Esophagus squamous epithelium (tissue), 5 donors: ENCODE measurements at regions not wholly inside any gene's neighbourhood (a gene's known extent, or its start where the extent isn't known, plus 50 kb on each side); places are given as distances from the start of the nearest gene placed in this dataset.

ENCODE experiments used
- DNase-seq: peaks from one replicate; lab custom pipeline; 2025; lab: John Stamatoyannopoulos, UW
- H3K27ac ChIP-seq, 4 donors: fragments of 200-600 bp; sonication (generic); one replicate each; pipeline ENCODE4 v1.5.1; 2016 to 2019; ENCODE audit warnings: mild to moderate bottlenecking in 1 of 4
- H3K27me3 ChIP-seq, 4 donors: fragments of 200-600 bp; sonication (generic); 1 replicate in 3 of 4; 2 replicates in 1 of 4; pipeline versions ENCODE4 v1.5.1 to v1.6.0; 2017 to 2021; ENCODE audit warnings: antibody characterized with exemption in 1 of 4
- H3K36me3 ChIP-seq, 3 donors: fragments of 200-600 bp; sonication (generic); one replicate each; pipeline ENCODE4 v1.5.1; 2016 to 2019
- H3K4me1 ChIP-seq, 3 donors: fragments of 200-600 bp; sonication (generic); one replicate each; pipeline ENCODE4 v1.5.1; 2017 to 2019
- H3K4me3 ChIP-seq, 4 donors: fragments of 200-600 bp; sonication (generic); 1 replicate in 3 of 4; 2 replicates in 1 of 4; pipeline ENCODE4 v1.5.1; 2016 to 2019; ENCODE audit warnings: mild to moderate bottlenecking in 2 of 4, moderate library complexity in 1 of 4
- H3K9me3 ChIP-seq, 3 donors: fragments of 200-600 bp; sonication (generic); one replicate each; pipeline ENCODE4 v1.5.1; 2016 to 2019
- POLR2A ChIP-seq, 4 donors: fragments of 450-650 bp; IDR thresholded peaks; one replicate each; pipeline ENCODE4 v1.6.1; 2017; ENCODE audit warnings: antibody characterized with exemption in 4 of 4, mild to moderate bottlenecking in 4 of 4, moderate library complexity in 3 of 4
- WGBS, 2 donors: methylation state at CpG; one replicate each; pipeline ENCODE4 v1.1.5; 2018; 5-methylcytosine and 5-hydroxymethylcytosine counted together
- intact Hi-C: fragments of 100-400 bp; cut with DNase I; formaldehyde crosslinking; loops from one replicate; pipeline ENCODE4 v1.15.0; 2022
- TF ChIP-seq, protein P1 (sequence below), 6 experiments: fragments of 450-650 bp in 4 of 6; fragments of 200-600 bp in 2 of 6; sonication (generic) in 2 of 6; IDR thresholded peaks; one replicate each; pipeline ENCODE4 v1.5.1; 2016 to 2019; ENCODE audit warnings: antibody characterized with exemption in 6 of 6, mild to moderate bottlenecking in 4 of 6, moderate library complexity in 4 of 6
- donor health status: DM: yes; HTN: yes; CAD: no.

GRCh38 chr4:83699358-83699757, 163.4 kb downstream of the GPAT3 start:
- 68 to 71% methylated on average over 1 of the region's 1 CpG for WGBS, 2 donors
- TF ChIP-seq, protein P1, sequence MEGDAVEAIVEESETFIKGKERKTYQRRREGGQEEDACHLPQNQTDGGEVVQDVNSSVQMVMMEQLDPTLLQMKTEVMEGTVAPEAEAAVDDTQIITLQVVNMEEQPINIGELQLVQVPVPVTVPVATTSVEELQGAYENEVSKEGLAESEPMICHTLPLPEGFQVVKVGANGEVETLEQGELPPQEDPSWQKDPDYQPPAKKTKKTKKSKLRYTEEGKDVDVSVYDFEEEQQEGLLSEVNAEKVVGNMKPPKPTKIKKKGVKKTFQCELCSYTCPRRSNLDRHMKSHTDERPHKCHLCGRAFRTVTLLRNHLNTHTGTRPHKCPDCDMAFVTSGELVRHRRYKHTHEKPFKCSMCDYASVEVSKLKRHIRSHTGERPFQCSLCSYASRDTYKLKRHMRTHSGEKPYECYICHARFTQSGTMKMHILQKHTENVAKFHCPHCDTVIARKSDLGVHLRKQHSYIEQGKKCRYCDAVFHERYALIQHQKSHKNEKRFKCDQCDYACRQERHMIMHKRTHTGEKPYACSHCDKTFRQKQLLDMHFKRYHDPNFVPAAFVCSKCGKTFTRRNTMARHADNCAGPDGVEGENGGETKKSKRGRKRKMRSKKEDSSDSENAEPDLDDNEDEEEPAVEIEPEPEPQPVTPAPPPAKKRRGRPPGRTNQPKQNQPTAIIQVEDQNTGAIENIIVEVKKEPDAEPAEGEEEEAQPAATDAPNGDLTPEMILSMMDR (IDR thresholded peaks at IDR 0.05), result no peak
- intact Hi-C loops, result no loop called here
- Histone ChIP-seq H3K4me3 (no peak overlapping the region), H3K36me3 (no peaks in the 10 kb centered on the region), H3K4me1 (no peaks in the 10 kb centered on the region), H3K27ac (no peak overlapping the region), H3K9me3 (peaks cover 0 to 16% (median 5%) of the 10 kb centered on the region in 3 donors), H3K27me3 (no peaks in the 10 kb centered on the region)
- DNase-seq, result no peak

DNA sequence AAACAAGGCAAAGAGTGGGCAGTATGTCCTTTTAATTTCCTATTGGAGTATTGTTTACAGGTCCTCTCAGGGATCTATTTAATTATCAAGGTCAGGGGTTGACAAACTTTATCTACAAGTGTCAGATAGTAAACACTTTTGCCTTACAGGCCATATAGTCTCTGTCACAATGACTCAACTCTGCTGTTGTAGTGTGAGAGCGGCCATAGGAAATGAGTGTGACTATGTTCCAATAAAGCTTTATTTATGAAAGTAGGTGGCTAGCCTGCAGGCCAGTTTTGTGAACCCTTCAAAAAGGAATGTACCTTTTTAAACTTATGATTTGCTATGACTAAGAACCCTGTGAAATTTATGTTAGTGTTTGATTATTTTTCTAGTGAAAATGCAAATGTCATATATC, 156.1 kb downstream of the GPAT3 start:
- no peaks in the 10 kb centered on the region for H3K27me3 ChIP-seq
- no peak overlapping the region for H3K4me3 ChIP-seq
- no peaks in the 10 kb centered on the region for H3K9me3 ChIP-seq
- intact Hi-C loops, result no loop called here
- H3K27ac ChIP-seq, result no peak overlapping the region
- 67 to 88% methylated on average over 1 of the region's 1 CpG for WGBS, 2 donors
- TF ChIP-seq, protein P1 (IDR thresholded peaks at IDR 0.05), result no peak
- TF ChIP-seq POLR2A (IDR thresholded peaks at IDR 0.05), result no peak
- DNase-seq, result no peak
- H3K36me3 ChIP-seq, result no peaks in the 10 kb centered on the region
- no peaks in the 10 kb centered on the region for H3K4me1 ChIP-seq

GRCh38 chr4:83686166-83686565, 150.3 kb downstream of the GPAT3 start:
- WGBS, 2 donors, result 46 to 68% methylated on average over 2 of the region's 2 CpGs
- intact Hi-C loops, result no loop called here

GRCh38 chr4:83679692-83680091, 143.8 kb downstream of the GPAT3 start:
- Histone ChIP-seq H3K4me1 (no peaks in the 10 kb centered on the region), H3K36me3 (no peaks in the 10 kb centered on the region), H3K27me3 (peaks cover 0 to 8% (median 0%) of the 10 kb centered on the region in 4 donors), H3K27ac (no peak overlapping the region), H3K9me3 (no peaks in the 10 kb centered on the region), H3K4me3 (no peak overlapping the region)
- intact Hi-C loops, result no loop called here
- DNase-seq, result no peak
- TF ChIP-seq POLR2A (IDR thresholded peaks at IDR 0.05), result no peak
- TF ChIP-seq, protein P1 (IDR thresholded peaks at IDR 0.05), result no peak
- WGBS, 2 donors, result 67 to 72% methylated on average over 1 of the region's 1 CpG

More at GRCh38 chr4:83686166-83686565, 150.3 kb downstream of the GPAT3 start:
- H3K9me3 ChIP-seq, result no peaks in the 10 kb centered on the region
- no peak overlapping the region for H3K27ac ChIP-seq
- TF ChIP-seq, protein P1 (IDR thresholded peaks at IDR 0.05), result no peak
- no peak for TF ChIP-seq POLR2A (IDR thresholded peaks at IDR 0.05)
- H3K4me1 ChIP-seq, result no peaks in the 10 kb centered on the region
- no peaks in the 10 kb centered on the region for H3K27me3 ChIP-seq
- no peak for DNase-seq
- no peak overlapping the region for H3K4me3 ChIP-seq
- H3K36me3 ChIP-seq, result no peaks in the 10 kb centered on the region

GRCh38 chr4:83679254-83679653, 143.3 kb downstream of the GPAT3 start:
- peaks cover 0 to 8% (median 0%) of the 10 kb centered on the region in 4 donors for H3K27me3 ChIP-seq

More at GRCh38 chr4:83679254-83679653, 143.3 kb downstream of the GPAT3 start:
- no peak overlapping the region for H3K4me3 ChIP-seq
- no peak overlapping the region for H3K27ac ChIP-seq
- H3K36me3 ChIP-seq, result no peaks in the 10 kb centered on the region
- H3K4me1 ChIP-seq, result no peaks in the 10 kb centered on the region
- no peak for DNase-seq
- no peak for TF ChIP-seq POLR2A (IDR thresholded peaks at IDR 0.05)
- TF ChIP-seq, protein P1 (IDR thresholded peaks at IDR 0.05), result no peak
- 40 to 48% methylated on average over 3 of the region's 3 CpGs for WGBS, 2 donors
- no peaks in the 10 kb centered on the region for H3K9me3 ChIP-seq
- intact Hi-C loops, result no loop called here
